ENCODE measurements at regions not wholly inside any gene's neighbourhood (a gene's known extent, or its start where the extent isn't known, plus 50 kb on each side); places are given as distances from the start of the nearest gene placed in this dataset.
A peak's percentile ranks its signal among the peaks of the same experiment; 100 is the strongest.

- POLR2A ChIA-PET (ENCODE audit: partially characterized antibody): no interaction called here
- Histone ChIP-seq H2BK15ac (ENCODE audit: low read length) (0 out of 2 replicates have a peak overlapping the region, but pooled peaks have one; percentile 5), H3K4me1 (replicated peaks in 1 of 4; ENCODE audit: control insufficient read depth in 3 of 4, insufficient read depth in 4 of 4, low read length in 3 of 4) (peaks cover 3 to 17% (median 8%) of the 10 kb centered on the region in 4 experiments), H3K9ac (replicated peaks in 1 of 4; ENCODE audit: extremely low read depth in 1 of 4, low read depth in 3 of 4, low read length in 3 of 4) (no peak overlapping the region), H3K4ac (replicated peaks; ENCODE audit: insufficient read length, low read depth, low read length) (no peak overlapping the region), H3K23me2 (ENCODE audit: low read depth, low read length) (no peaks in the 10 kb centered on the region), H4K20me1 (replicated peaks in 1 of 2; ENCODE audit: control insufficient read depth in 1 of 2, insufficient read depth in 2 of 2, low read length in 2 of 2) (no peaks in the 10 kb centered on the region), H4K91ac (replicated peaks; ENCODE audit: insufficient read length, low read length) (no peak overlapping the region), H3K4me3 (ENCODE audit: extremely low read depth in 1 of 4, insufficient read depth in 2 of 4, low read depth in 3 of 4, low read length in 4 of 4) (no peak overlapping the region), H3K14ac (ENCODE audit: insufficient read length) (no peak overlapping the region), H4K8ac (ENCODE audit: extremely low read depth, insufficient read depth, low read length) (peak overlapping the region; percentile 45), H3K79me2 (ENCODE audit: control insufficient read depth in 1 of 2, insufficient read depth in 2 of 2, low read length in 2 of 2) (no peaks in the 10 kb centered on the region), H3K36me3 (ENCODE audit: control insufficient read depth in 2 of 4, insufficient read depth in 4 of 4, low read length in 3 of 4) (no peaks in the 10 kb centered on the region), H3K79me1 (ENCODE audit: low read depth, low read length) (no peaks in the 10 kb centered on the region), H3K27ac (ENCODE audit: low read depth, low read length) (no peak overlapping the region), H3K56ac (replicated peaks; ENCODE audit: insufficient read length, low read depth, low read length) (no peak overlapping the region), H3K4me2 (ENCODE audit: insufficient read depth in 1 of 2, low read depth in 2 of 2, low read length in 2 of 2) (no peak overlapping the region), H2AFZ (ENCODE audit: low read length) (no peak overlapping the region), H2BK20ac (ENCODE audit: low read length) (no peak overlapping the region), H3K18ac (ENCODE audit: extremely low read depth, low read length) (no peak overlapping the region), H3K27me3 (replicated peaks in 1 of 4; ENCODE audit: control insufficient read depth in 3 of 4, extremely low read depth in 1 of 4, insufficient read depth in 3 of 4, low read length in 3 of 4) (peaks cover 0 to 4% (median 0%) of the 10 kb centered on the region in 4 experiments; a peak in 3 of 7 replicates), H2BK5ac (ENCODE audit: low read depth, low read length) (no peak overlapping the region), H2BK120ac (replicated peaks; ENCODE audit: low read depth, low read length) (no peak overlapping the region), H3K9me3 (ENCODE audit: insufficient read depth in 2 of 2, low read depth in 1 of 2, low read length in 1 of 2) (no peaks in the 10 kb centered on the region), H2BK12ac (ENCODE audit: low read depth, low read length) (no peak overlapping the region), H4K5ac (ENCODE audit: insufficient read length, low read depth, low read length) (no peak overlapping the region), H2AK5ac (ENCODE audit: low read depth, low read length) (no peak overlapping the region), H3K23ac (ENCODE audit: insufficient read length) (no peak overlapping the region)
- no peak for TF ChIP-seq POU5F1 (IDR thresholded peaks at IDR 0.05; ENCODE audit: low read depth, low read length)
- FAIRE-seq (no peak), DNase-seq (ENCODE audit: low read depth in 1 of 2, low spot score in 2 of 2) (no peak)
- 92% methylated on average over 7 of the region's 7 CpGs; no CpG with 5 or more reads in 1 of the 2 experiments for WGBS, 2 experiments (ENCODE audit: extremely low coverage in 1 of 2, insufficient coverage in 1 of 2, insufficient read length in 1 of 2, insufficient replicate concordance in 2 of 2, low coverage in 1 of 2, low lambda C conversion rate in 2 of 2, missing lambda C conversion rate in 1 of 2)
- CTCF ChIA-PET (ENCODE audit: partially characterized antibody): interaction anchor here (1.0 to 13.1 kb wide), 8 partner anchors 10 to 411 kb away, joined by 3 to 187 read pairs (median 4); partner anchors contain the start of gene NSG2
Measured at GRCh38 chr5:174325431-174325830, 279.9 kb downstream of the NSG2 start.
